RWPE1 (cell line): ENCODE measurements at regions not wholly inside any gene's neighbourhood (a gene's known extent, or its start where the extent isn't known, plus 50 kb on each side); places are given as distances from the start of the nearest gene placed in this dataset.
"Not testable (repeated sequence)": the region's sequence is repeated elsewhere in the genome, so short reads cannot be mapped to it uniquely, and the experiment has no call there.

Experiments used
- CTCF ChIA-PET: fragments of 350-600 bp; sonication (Branson Sonifier 250); formaldehyde crosslinking; extraction: SDS; loops from one replicate; lab custom pipeline; 2021; lab: Yijun Ruan, JAX
- POLR2A ChIA-PET: fragments of 400-600 bp; formaldehyde crosslinking; extraction: SDS; loops from one replicate; lab custom pipeline; 2020; ENCODE audit warnings: antibody characterized with exemption; ENCODE audit not compliant: low non-redundant PET; lab: Yijun Ruan, JAX
- DNase-seq: peaks from one replicate; pipeline ENCODE4 v3.0.0; 2012; ENCODE audit warnings: low spot score
- H3K27ac ChIP-seq: fragments of 450-650 bp; 2 replicates; pipeline ENCODE4 v1.5.1; 2017
- CTCF ChIP-seq: fragments of 450-650 bp; conservative IDR thresholded peaks from 2 replicates; pipeline ENCODE4 v1.5.1; 2017; ENCODE audit warnings: low read depth, mild to moderate bottlenecking

GRCh38 chr1:58180537-58180936 lies 366.0 kb downstream of the OMA1 start:
- POLR2A ChIA-PET, result no interaction called here
- DNase-seq, result no peak
- H3K27ac ChIP-seq, result no peak overlapping the region
- CTCF ChIA-PET, result no interaction called here
- TF ChIP-seq CTCF, result no peak

GRCh38 chr1:58169160-58169559 lies 377.4 kb downstream of the OMA1 start:
- DNase-seq, H3K27ac ChIP-seq, POLR2A ChIA-PET, CTCF ChIA-PET: not testable (repeated sequence)

- DNase-seq, H3K27ac ChIP-seq, CTCF ChIA-PET, POLR2A ChIA-PET: not testable (repeated sequence)
These were observed 379.4 kb downstream of the OMA1 start for GRCh38 chr1:58167131-58167530.

GRCh38 chr1:58166417-58166816 lies 380.1 kb downstream of the OMA1 start:
- ChIA-PET CTCF (no interaction called here), POLR2A (no interaction called here)
- no peak overlapping the region for H3K27ac ChIP-seq
- TF ChIP-seq CTCF, result no peak
- DNase-seq, result no peak

- TF ChIP-seq CTCF, result no peak
- no peak for DNase-seq
- ChIA-PET POLR2A (no interaction called here), CTCF (interaction anchor here (0.7 kb wide), 1 partner anchor 30 kb away, joined by 3 read pairs; no protein-coding TSS in a partner anchor)
- no peak overlapping the region for H3K27ac ChIP-seq
These were observed 381.5 kb downstream of the OMA1 start for GRCh38 chr1:58165073-58165472.

- ChIA-PET POLR2A (no interaction called here), CTCF (interaction anchor here (0.6 to 1.3 kb wide), 3 partner anchors 8 to 1331 kb away, joined by 3 to 4 read pairs (median 3); no protein-coding TSS in a partner anchor)
These were observed 383.5 kb downstream of the OMA1 start for GRCh38 chr1:58162952-58163550.

GRCh38 chr1:58159434-58159830 lies 387.1 kb downstream of the OMA1 start:
- POLR2A ChIA-PET, result no interaction called here
- CTCF ChIA-PET, result no interaction called here
- no peak for TF ChIP-seq CTCF
- no peak overlapping the region for H3K27ac ChIP-seq
- DNase-seq, result no peak

More at GRCh38 chr1:58162952-58163550, 383.5 kb downstream of the OMA1 start:
- no peak overlapping the region for H3K27ac ChIP-seq
- peak; percentile 28 for DNase-seq
- peak; percentile 70 for TF ChIP-seq CTCF
